Glutamatergic neuron (in vitro differentiated cells): ENCODE measurements at regions not wholly inside any gene's neighbourhood (a gene's known extent, or its start where the extent isn't known, plus 50 kb on each side); places are given as distances from the start of the nearest gene placed in this dataset.

Source experiments
- DNase-seq: peaks from one replicate; pipeline ENCODE4 v3.0.0; 2022
- H3K27ac Mint-ChIP-seq: one replicate; pipeline ENCODE4 v1.8.0; 2020; ENCODE audit warnings: mild to moderate bottlenecking, mixed read lengths, inconsistent platforms; ENCODE audit not compliant: unreplicated experiment
- H3K27me3 Mint-ChIP-seq: one replicate; pipeline ENCODE4 v1.8.0; 2020; ENCODE audit warnings: mild to moderate bottlenecking, moderate library complexity, mixed read lengths, inconsistent platforms; ENCODE audit not compliant: unreplicated experiment
- H3K36me3 Mint-ChIP-seq: one replicate; pipeline ENCODE4 v1.8.0; 2020; ENCODE audit warnings: mild to moderate bottlenecking, mixed read lengths, inconsistent platforms; ENCODE audit not compliant: unreplicated experiment
- H3K4me1 Mint-ChIP-seq: one replicate; pipeline ENCODE4 v1.8.0; 2020; ENCODE audit warnings: mild to moderate bottlenecking, low read depth, mixed read lengths, inconsistent platforms; ENCODE audit not compliant: unreplicated experiment
- H3K4me3 Mint-ChIP-seq: one replicate; pipeline ENCODE4 v1.8.0; 2020; ENCODE audit warnings: mild to moderate bottlenecking, mixed read lengths, inconsistent platforms; ENCODE audit not compliant: unreplicated experiment
- H3K9me3 Mint-ChIP-seq: one replicate; pipeline ENCODE4 v1.8.0; 2020; ENCODE audit warnings: mild to moderate bottlenecking, moderate library complexity, mixed read lengths, inconsistent platforms; ENCODE audit not compliant: unreplicated experiment
- TF ChIP-seq, protein P1 (sequence below): fragments of 200-600 bp; sonication (generic); IDR thresholded peaks from one replicate; pipeline ENCODE4 v1.5.0; 2021; ENCODE audit not compliant: partially characterized antibody, unreplicated experiment

DNA sequence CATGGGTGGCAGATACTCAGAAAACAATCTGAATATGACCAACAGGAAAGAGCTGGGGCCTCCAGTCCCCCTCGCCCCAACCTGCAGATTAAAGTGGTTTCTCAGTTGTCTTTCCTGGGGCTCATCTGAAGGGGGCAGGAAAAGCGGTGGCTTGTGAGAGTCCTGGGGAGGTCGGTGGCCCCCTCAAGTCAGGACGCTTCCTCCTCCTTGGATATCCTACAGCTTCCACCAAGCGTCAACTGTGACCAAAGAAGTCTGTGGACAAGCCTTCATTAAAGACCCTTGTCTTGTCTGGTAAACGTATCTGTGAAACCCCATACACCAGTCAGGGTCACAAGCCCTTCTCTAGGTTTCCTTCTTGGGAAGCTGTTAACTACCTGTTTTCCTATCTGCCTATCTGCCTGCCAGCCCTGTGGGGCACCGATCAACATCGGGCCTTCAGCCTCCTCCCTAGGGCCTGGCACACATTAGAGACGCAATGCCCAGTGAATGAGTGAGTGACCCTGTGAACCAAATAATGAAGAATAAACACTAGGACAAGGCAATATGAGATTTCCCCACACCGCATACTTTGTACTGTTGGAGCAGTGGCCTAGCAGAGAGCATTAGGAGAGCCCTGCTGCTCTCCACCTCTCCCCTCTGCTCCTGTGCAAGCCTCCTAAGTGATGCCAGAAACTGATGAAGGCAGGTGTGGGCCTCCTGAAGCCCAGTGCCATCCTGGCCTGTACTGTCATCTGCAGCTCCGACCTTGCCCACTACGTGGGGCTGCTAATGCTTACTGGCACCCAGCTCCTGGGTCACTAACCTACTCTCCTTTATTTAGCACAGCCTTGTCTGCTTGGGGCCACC lies 1317.8 kb downstream of the UQCRFS1 start:
- Mint-ChIP-seq H3K27ac (no peak overlapping the region), H3K4me3 (no peak overlapping the region), H3K4me1 (no peaks in the 10 kb centered on the region), H3K9me3 (peaks cover 26% of the 10 kb centered on the region), H3K27me3 (peaks cover 10% of the 10 kb centered on the region), H3K36me3 (peaks cover 11% of the 10 kb centered on the region)
- no peak for DNase-seq
- TF ChIP-seq, protein P1, sequence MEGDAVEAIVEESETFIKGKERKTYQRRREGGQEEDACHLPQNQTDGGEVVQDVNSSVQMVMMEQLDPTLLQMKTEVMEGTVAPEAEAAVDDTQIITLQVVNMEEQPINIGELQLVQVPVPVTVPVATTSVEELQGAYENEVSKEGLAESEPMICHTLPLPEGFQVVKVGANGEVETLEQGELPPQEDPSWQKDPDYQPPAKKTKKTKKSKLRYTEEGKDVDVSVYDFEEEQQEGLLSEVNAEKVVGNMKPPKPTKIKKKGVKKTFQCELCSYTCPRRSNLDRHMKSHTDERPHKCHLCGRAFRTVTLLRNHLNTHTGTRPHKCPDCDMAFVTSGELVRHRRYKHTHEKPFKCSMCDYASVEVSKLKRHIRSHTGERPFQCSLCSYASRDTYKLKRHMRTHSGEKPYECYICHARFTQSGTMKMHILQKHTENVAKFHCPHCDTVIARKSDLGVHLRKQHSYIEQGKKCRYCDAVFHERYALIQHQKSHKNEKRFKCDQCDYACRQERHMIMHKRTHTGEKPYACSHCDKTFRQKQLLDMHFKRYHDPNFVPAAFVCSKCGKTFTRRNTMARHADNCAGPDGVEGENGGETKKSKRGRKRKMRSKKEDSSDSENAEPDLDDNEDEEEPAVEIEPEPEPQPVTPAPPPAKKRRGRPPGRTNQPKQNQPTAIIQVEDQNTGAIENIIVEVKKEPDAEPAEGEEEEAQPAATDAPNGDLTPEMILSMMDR, result no peak

DNA sequence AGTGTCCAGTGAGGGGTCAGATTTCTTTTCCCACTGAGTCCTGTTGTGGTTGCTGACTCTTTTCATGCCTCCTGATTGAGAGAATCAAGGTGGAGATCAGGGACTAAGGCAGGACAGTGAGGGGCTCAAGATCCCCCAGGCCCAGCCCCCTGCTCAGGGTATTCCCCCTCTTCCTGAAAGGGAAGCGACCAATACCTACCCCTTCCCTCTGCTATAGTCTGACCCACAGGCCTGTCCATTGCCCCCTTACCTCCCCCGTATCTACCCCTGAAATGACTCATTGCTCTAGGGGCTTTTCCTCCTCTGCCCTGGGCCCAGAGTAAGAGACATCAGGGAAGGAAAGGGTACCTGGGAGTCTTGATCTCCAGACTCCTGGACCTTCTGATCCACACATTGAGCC lies 1320.5 kb downstream of the UQCRFS1 start:
- peaks cover 8% of the 10 kb centered on the region for H3K27me3 Mint-ChIP-seq
- H3K36me3 Mint-ChIP-seq, result peaks cover 15% of the 10 kb centered on the region
- no peaks in the 10 kb centered on the region for H3K4me1 Mint-ChIP-seq
- DNase-seq, result no peak
- H3K4me3 Mint-ChIP-seq, result no peak overlapping the region
- TF ChIP-seq, protein P1, result no peak
- no peak overlapping the region for H3K27ac Mint-ChIP-seq
- peaks cover 32% of the 10 kb centered on the region for H3K9me3 Mint-ChIP-seq

DNA sequence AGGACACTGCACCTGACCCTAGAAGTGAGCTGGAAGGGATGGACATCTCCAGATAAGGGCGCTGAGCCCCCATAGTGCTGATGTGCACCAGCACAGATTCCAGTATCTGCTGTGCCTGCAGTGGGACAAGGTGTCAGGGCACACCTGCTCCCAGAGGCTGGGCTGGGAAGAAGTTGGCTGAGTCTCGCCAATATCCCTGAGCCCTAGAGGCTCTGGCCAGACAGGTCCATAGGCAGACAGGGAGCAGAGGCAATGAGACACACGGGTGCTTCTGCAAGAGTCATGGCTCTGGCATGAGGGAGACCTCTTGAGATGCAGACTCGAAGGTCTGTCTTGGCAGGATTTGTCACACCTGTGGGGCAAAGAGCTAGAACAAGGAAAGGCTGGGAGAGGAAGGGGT lies 1321.5 kb downstream of the UQCRFS1 start:
- TF ChIP-seq, protein P1, result no peak
- DNase-seq, result no peak
- Mint-ChIP-seq H3K4me3 (no peak overlapping the region), H3K9me3 (peaks cover 38% of the 10 kb centered on the region), H3K27me3 (peaks cover 8% of the 10 kb centered on the region), H3K4me1 (no peaks in the 10 kb centered on the region), H3K36me3 (peaks cover 15% of the 10 kb centered on the region), H3K27ac (no peak overlapping the region)

DNA sequence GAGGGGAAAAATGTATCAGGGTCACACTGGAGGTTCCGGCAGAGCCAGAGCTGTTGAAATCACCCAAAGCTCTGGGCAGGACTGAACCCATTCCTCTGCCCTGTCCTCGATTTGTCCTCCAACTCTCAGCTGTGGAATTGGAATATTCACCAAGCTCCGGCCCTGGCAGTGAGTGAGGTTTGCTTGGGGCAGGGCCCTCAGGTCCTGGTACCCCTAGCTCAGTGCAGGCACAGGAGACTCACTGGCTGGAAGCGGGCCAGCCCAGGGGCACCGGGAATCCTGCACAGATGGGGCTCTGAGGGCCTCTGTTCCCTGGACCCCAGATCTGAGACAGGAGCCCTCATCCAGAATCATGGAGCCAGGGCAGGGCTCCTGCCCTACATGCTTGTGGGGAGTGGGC lies 1322.3 kb downstream of the UQCRFS1 start:
- Mint-ChIP-seq H3K36me3 (peaks cover 15% of the 10 kb centered on the region), H3K27ac (no peak overlapping the region), H3K27me3 (peaks cover 8% of the 10 kb centered on the region), H3K4me3 (no peak overlapping the region), H3K4me1 (no peaks in the 10 kb centered on the region), H3K9me3 (peaks cover 41% of the 10 kb centered on the region)
- DNase-seq, result no peak
- TF ChIP-seq, protein P1, result no peak

DNA sequence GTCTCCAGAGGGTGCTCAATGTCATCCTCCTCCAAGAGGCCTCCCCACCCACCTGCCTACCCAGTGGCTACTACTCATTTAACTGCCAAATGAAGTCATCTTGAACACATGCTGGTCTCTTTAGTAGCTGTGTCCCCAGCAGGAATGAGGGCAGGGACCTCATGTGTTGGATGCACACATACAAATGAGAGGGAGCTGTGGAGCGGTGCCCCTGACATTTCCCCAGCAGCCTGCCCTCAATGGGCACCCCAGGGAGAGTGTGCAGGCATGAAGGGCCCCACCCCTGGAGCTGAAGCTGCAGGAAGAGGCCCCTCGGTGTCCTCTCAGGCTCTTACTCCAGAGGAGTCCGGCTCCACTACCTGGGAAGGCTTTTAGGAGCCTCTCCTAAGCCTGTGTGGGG lies 1322.7 kb downstream of the UQCRFS1 start:
- no peak for DNase-seq
- Mint-ChIP-seq H3K27ac (no peak overlapping the region), H3K9me3 (peaks cover 38% of the 10 kb centered on the region), H3K27me3 (peaks cover 7% of the 10 kb centered on the region), H3K4me1 (no peaks in the 10 kb centered on the region), H3K4me3 (no peak overlapping the region), H3K36me3 (peaks cover 15% of the 10 kb centered on the region)
- TF ChIP-seq, protein P1, result no peak
